HepG2 (cell line): ENCODE measurements at regions not wholly inside any gene's neighbourhood (a gene's known extent, or its start where the extent isn't known, plus 50 kb on each side); places are given as distances from the start of the nearest gene placed in this dataset.

ENCODE experiments used
- ATAC-seq: fragments of 200-7000 bp; cut with Tn5 transposase; 3 replicates; pipeline ENCODE4 v1.9.1; 2020; ENCODE audit warnings: mild to moderate bottlenecking, moderate library complexity
- BruUV-seq: library from RNA; stranded (reverse); fragments of 400-500 nt; replicated peaks from 2 replicates; lab custom pipeline; 2021; lab: Mats Ljungman, UMichigan
- CTCF ChIA-PET: fragments of 300-600 bp; formaldehyde crosslinking; extraction: SDS; loops from one replicate; lab custom pipeline; 2021; ENCODE audit warnings: low total read pairs, inconsistent platforms, low intra/inter-chr PET ratio; lab: Yijun Ruan, JAX
- POLR2A ChIA-PET: fragments of 350-600 bp; sonication (Branson Sonifier 250); formaldehyde crosslinking; loops from one replicate; lab custom pipeline; 2020; ENCODE audit warnings: antibody characterized with exemption, inconsistent platforms; lab: Yijun Ruan, JAX
- DNase-seq: peaks from one replicate; pipeline ENCODE4 v3.0.0-alpha.2; 2015; ENCODE audit warnings: low spot score
- FAIRE-seq: peaks from 3 replicates; lab custom pipeline; 2011; peaks lifted over from hg19 to GRCh38; lab: Jason Lieb, UNC
- H2AFZ ChIP-seq: one replicate; pipeline ENCODE4 v1.6.1; 2011; ENCODE audit warnings: low read length, inconsistent platforms
- H3K27ac ChIP-seq: fragments of 300-600 bp; 3 replicates; pipeline ENCODE4 v1.8.0; 2011; ENCODE audit warnings: mixed run types, mild to moderate bottlenecking, mixed read lengths, low read length, inconsistent platforms; ENCODE audit not compliant: insufficient read depth; ENCODE audit errors: extremely low read length
- H3K27me3 ChIP-seq, 2 experiments: fragments of 200-600 bp in 1 of 2; 2 replicates in 1 of 2; 3 replicates in 1 of 2; pipeline versions ENCODE4 v1.6.0 to v1.8.0; 2011; ENCODE audit warnings: low read length in 2 of 2, mild to moderate bottlenecking in 2 of 2, moderate library complexity in 2 of 2, inconsistent platforms in 1 of 2; ENCODE audit not compliant: insufficient read depth in 2 of 2, control insufficient read depth in 1 of 2
- H3K36me3 ChIP-seq, 2 experiments: fragments of 200-600 bp in 1 of 2; replicated peaks in 1 of 2; 2 replicates in 1 of 2; 3 replicates in 1 of 2; pipeline versions ENCODE4 v1.5.1 to v1.8.0; 2011; ENCODE audit warnings: low read length in 2 of 2, inconsistent platforms in 1 of 2; ENCODE audit not compliant: insufficient read depth in 2 of 2, control insufficient read depth in 1 of 2
- H3K4me1 ChIP-seq: 2 replicates; pipeline ENCODE4 v1.5.1; 2012; ENCODE audit warnings: low read length, inconsistent platforms; ENCODE audit not compliant: insufficient read depth
- H3K4me2 ChIP-seq: 2 replicates; pipeline ENCODE4 v1.6.0; 2011; ENCODE audit warnings: low read depth, low read length, inconsistent platforms
- H3K4me3 ChIP-seq, 3 experiments: fragments of 200-600 bp in 1 of 3; sonication (generic), shearing (Covaris generic) in 1 of 3; replicated peaks in 1 of 3; 2 replicates each; pipeline ENCODE4 v1.5.1; 2011 to 2016; ENCODE audit warnings: low read length in 3 of 3, inconsistent platforms in 2 of 3, low read depth in 2 of 3, mild to moderate bottlenecking in 2 of 3, control low read depth in 1 of 3, mixed read lengths in 1 of 3; ENCODE audit not compliant: insufficient read depth in 1 of 3
- H3K79me2 ChIP-seq: one replicate; pipeline ENCODE4 v1.6.1; 2011; ENCODE audit warnings: low read length, inconsistent platforms; ENCODE audit not compliant: insufficient read depth
- H3K9ac ChIP-seq: 2 replicates; pipeline ENCODE4 v1.6.0; 2011; ENCODE audit warnings: mild to moderate bottlenecking, low read depth, low read length, inconsistent platforms; ENCODE audit not compliant: insufficient read depth
- H3K9me3 ChIP-seq: 2 replicates; pipeline ENCODE4 v1.5.1; 2012; ENCODE audit warnings: mild to moderate bottlenecking, low read length
- H4K20me1 ChIP-seq: 2 replicates; pipeline ENCODE4 v1.6.0; 2011; ENCODE audit warnings: inconsistent platforms, mild to moderate bottlenecking, low read length, moderate library complexity; ENCODE audit not compliant: insufficient read depth
- ATF1 ChIP-seq: IDR thresholded peaks from 2 replicates; pipeline ENCODE4 v1.6.1; 2016; ENCODE audit warnings: mild to moderate bottlenecking, control low read depth
- ATF6 ChIP-seq: sonication (generic); formaldehyde crosslinking; conservative IDR thresholded peaks from 2 replicates; pipeline ENCODE4 v1.4.0; 2020; ENCODE audit warnings: missing genetic modification reagents
- DZIP1 ChIP-seq: sonication (generic); formaldehyde crosslinking; IDR thresholded peaks from 2 replicates; pipeline ENCODE4 v1.5.0; 2020; ENCODE audit warnings: mild to moderate bottlenecking, missing genetic modification reagents
- HNF4A ChIP-seq: sonication (generic); formaldehyde crosslinking; IDR thresholded peaks from 2 replicates; pipeline ENCODE4 v1.4.0; 2020; ENCODE audit warnings: missing genetic modification reagents
- HNRNPL ChIP-seq: fragments of 200-400 bp; formaldehyde crosslinking; IDR thresholded peaks from 2 replicates; pipeline ENCODE4 v1.6.1; 2017; ENCODE audit warnings: mild to moderate bottlenecking, low read depth, low read length
- NAIF1 ChIP-seq: sonication (generic); formaldehyde crosslinking; IDR thresholded peaks from 2 replicates; pipeline ENCODE4 v1.5.0; 2020; ENCODE audit warnings: mild to moderate bottlenecking, missing genetic modification reagents, borderline replicate concordance
- SIN3A ChIP-seq: IDR thresholded peaks from 2 replicates; pipeline ENCODE4 v1.6.1; 2011; ENCODE audit warnings: low read depth, mild to moderate bottlenecking, control low read depth, low read length, borderline replicate concordance
- THRA ChIP-seq: sonication (generic); formaldehyde crosslinking; IDR thresholded peaks from 2 replicates; pipeline ENCODE4 v1.4.0; 2020; ENCODE audit warnings: missing genetic modification reagents, borderline replicate concordance
- WGBS: methylation state at CpG from one replicate; pipeline ENCODE4 v1.1.6; 2017; ENCODE audit warnings: low lambda C conversion rate; 5-methylcytosine and 5-hydroxymethylcytosine counted together
- in situ Hi-C: cut with HindIII; loops from 2 replicates; pipeline ENCODE4 v1.10.0; 2017; ENCODE audit warnings: low pct_unique_long_range_greater_than_20kb; ENCODE audit not compliant: extremely low pct_ligation_motif_present
- intact Hi-C: fragments of 100-400 bp; cut with micrococcal nuclease; formaldehyde crosslinking; loops from one replicate; pipeline ENCODE4 v1.10.0; 2022; ENCODE audit not compliant: unreplicated experiment

- ChIA-PET CTCF (no interaction called here), POLR2A (no interaction called here)
- Histone ChIP-seq H3K4me2 (no peak overlapping the region), H3K27me3 (no peaks in the 10 kb centered on the region), H2AFZ (no peak overlapping the region), H3K27ac (no peak overlapping the region), H4K20me1 (no peaks in the 10 kb centered on the region), H3K4me1 (no peaks in the 10 kb centered on the region), H3K9me3 (no peaks in the 10 kb centered on the region), H3K79me2 (no peaks in the 10 kb centered on the region), H3K36me3 (peaks cover 31 to 65% of the 10 kb centered on the region in 2 experiments), H3K9ac (no peak overlapping the region), H3K4me3 (no peak overlapping the region)
- FAIRE-seq (no peak), DNase-seq (no peak), ATAC-seq (no peak)
- TF ChIP-seq ATF1 (CRISPR knock-in tag): no peak
- TF ChIP-seq SIN3A: no peak
- no peak for TF ChIP-seq HNF4A (CRISPR knock-in tag)
- no peak for TF ChIP-seq HNRNPL
- no peak for TF ChIP-seq ATF6
- TF ChIP-seq NAIF1 (CRISPR knock-in tag): no peak
- no peak for TF ChIP-seq THRA (CRISPR knock-in tag)
- no peak for TF ChIP-seq DZIP1
- BruUV-seq: no TSS peak
- in situ Hi-C loops: no loop called here
- intact Hi-C loops: no loop called here
- 98% methylated on average over 13 of the region's 17 CpGs for WGBS
Measured at GRCh38 chr11:71101606-71102005, 150.8 kb downstream of the SHANK2 start.
